Natural killer cell treated with Interleukin-12 subunit alpha and Interleukin-12 subunit beta and Interleukin-15 and Interleukin-18, amount 100 ng/mL, for 72 hours (primary cell): ENCODE measurements at regions not wholly inside any gene's neighbourhood (a gene's known extent, or its start where the extent isn't known, plus 50 kb on each side); places are given as distances from the start of the nearest gene placed in this dataset.
"Not testable (repeated sequence)": the region's sequence is repeated elsewhere in the genome, so short reads cannot be mapped to it uniquely, and the experiment has no call there.

Experiments used
- ATAC-seq, 2 donors: fragments of 150-1000 bp; cut with Tn5 transposase in 1 of 2; sonication (Bioruptor Pico), chemical (Tn5 transposase) in 1 of 2; 2 replicates each; pipeline ENCODE4 v1.10.0; 2021
- DNase-seq: peaks from one replicate; pipeline ENCODE4 v3.0.0; 2022; ENCODE audit warnings: low spot score
- H3K27ac Mint-ChIP-seq, 2 donors: 1 replicate in 1 of 2; 2 replicates in 1 of 2; pipeline ENCODE4 v1.8.0; 2022; ENCODE audit warnings: mixed read lengths in 2 of 2, mild to moderate bottlenecking in 1 of 2, moderate library complexity in 1 of 2
- H3K27me3 Mint-ChIP-seq, 2 donors: 1 replicate in 1 of 2; 2 replicates in 1 of 2; pipeline ENCODE4 v1.8.0; 2022; ENCODE audit warnings: mixed read lengths in 2 of 2
- H3K36me3 Mint-ChIP-seq: one replicate; pipeline ENCODE4 v1.8.0; 2022; ENCODE audit warnings: mixed read lengths
- H3K4me1 Mint-ChIP-seq, 2 donors: 1 replicate in 1 of 2; 2 replicates in 1 of 2; pipeline ENCODE4 v1.8.0; 2022; ENCODE audit warnings: low read depth in 2 of 2, mixed read lengths in 2 of 2, mild to moderate bottlenecking in 1 of 2
- H3K4me3 Mint-ChIP-seq: one replicate; pipeline ENCODE4 v1.8.0; 2022; ENCODE audit warnings: mixed read lengths
- H3K9me3 Mint-ChIP-seq: 2 replicates; pipeline ENCODE4 v1.8.0; 2022; ENCODE audit warnings: mixed read lengths

- no peak for DNase-seq
- H3K27me3 Mint-ChIP-seq, result peaks cover 0 to 5% of the 10 kb centered on the region in 2 donors
- H3K36me3 Mint-ChIP-seq, result peaks cover 18% of the 10 kb centered on the region
- H3K4me1 Mint-ChIP-seq, result peaks cover 3 to 10% of the 10 kb centered on the region in 2 donors
- H3K27ac Mint-ChIP-seq, result no peak overlapping the region
- no peak for ATAC-seq
- H3K9me3 Mint-ChIP-seq, result no peaks in the 10 kb centered on the region
- H3K4me3 Mint-ChIP-seq, result no peak overlapping the region
These were observed 85.1 kb upstream of the ZCCHC13 start for GRCh38 chrX:74218895-74219294.

- DNase-seq, result no peak
- peaks cover 19% of the 10 kb centered on the region for H3K36me3 Mint-ChIP-seq
- peaks cover 0 to 7% of the 10 kb centered on the region in 2 donors for H3K27me3 Mint-ChIP-seq
- no peak overlapping the region for H3K4me3 Mint-ChIP-seq
- no peaks in the 10 kb centered on the region for H3K9me3 Mint-ChIP-seq
- H3K27ac Mint-ChIP-seq, result no peak overlapping the region
- peaks cover 3 to 5% of the 10 kb centered on the region in 2 donors for H3K4me1 Mint-ChIP-seq
- no peak for ATAC-seq
These were observed 87.6 kb upstream of the ZCCHC13 start for GRCh38 chrX:74216421-74216820.

- peaks cover 12% of the 10 kb centered on the region for H3K36me3 Mint-ChIP-seq
- no peak overlapping the region for H3K4me3 Mint-ChIP-seq
- H3K27ac Mint-ChIP-seq, result no peak overlapping the region
- ATAC-seq, result no peak
- DNase-seq, result no peak
- H3K27me3 Mint-ChIP-seq, result peaks cover 0 to 2% of the 10 kb centered on the region in 2 donors
- no peaks in the 10 kb centered on the region for H3K9me3 Mint-ChIP-seq
- no peaks in the 10 kb centered on the region for H3K4me1 Mint-ChIP-seq
These were observed 92.1 kb upstream of the ZCCHC13 start for GRCh38 chrX:74211911-74212310.

DNA sequence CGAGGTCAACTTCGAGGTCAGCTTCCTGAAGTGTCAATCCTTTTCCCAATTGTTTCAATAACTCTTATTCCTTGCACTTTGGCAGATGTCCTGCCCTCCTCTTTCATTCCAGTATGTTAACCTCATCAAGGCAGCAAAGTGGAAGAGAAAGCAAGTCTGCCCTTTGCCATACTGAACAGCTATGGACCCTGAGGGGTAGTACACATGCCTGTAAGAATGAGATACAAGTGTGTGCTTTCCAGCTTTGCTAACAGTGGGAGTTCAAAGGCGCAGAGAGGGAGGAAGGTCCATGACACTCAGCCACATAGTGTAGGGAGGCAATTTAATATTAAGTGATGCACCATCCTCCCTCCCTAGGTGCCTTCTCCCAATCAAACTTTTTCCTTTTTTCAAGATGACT lies 96.4 kb upstream of the ZCCHC13 start:
- DNase-seq, result no peak
- Mint-ChIP-seq H3K27me3 (peaks cover 0 to 4% of the 10 kb centered on the region in 2 donors), H3K4me3 (no peak overlapping the region), H3K27ac (no peak overlapping the region), H3K4me1 (no peaks in the 10 kb centered on the region), H3K36me3 (no peaks in the 10 kb centered on the region), H3K9me3 (no peaks in the 10 kb centered on the region)
- no peak for ATAC-seq

- H3K27me3 Mint-ChIP-seq, result peaks cover 0 to 12% of the 10 kb centered on the region in 2 donors
- DNase-seq (no peak), ATAC-seq (no peak)
- no peak overlapping the region for H3K4me3 Mint-ChIP-seq
- H3K27ac Mint-ChIP-seq, result no peak overlapping the region
- no peaks in the 10 kb centered on the region for H3K4me1 Mint-ChIP-seq
- no peaks in the 10 kb centered on the region for H3K9me3 Mint-ChIP-seq
- no peaks in the 10 kb centered on the region for H3K36me3 Mint-ChIP-seq
These were observed 108.4 kb upstream of the ZCCHC13 start for GRCh38 chrX:74195605-74196004.

- Mint-ChIP-seq H3K4me3 (no peak overlapping the region), H3K9me3 (no peaks in the 10 kb centered on the region), H3K4me1 (no peaks in the 10 kb centered on the region), H3K27ac (no peak overlapping the region), H3K27me3 (peaks cover 0 to 12% of the 10 kb centered on the region in 2 donors), H3K36me3 (no peaks in the 10 kb centered on the region)
- DNase-seq (no peak), ATAC-seq (no peak)
These were observed 108.9 kb upstream of the ZCCHC13 start for GRCh38 chrX:74195120-74195519.

GRCh38 chrX:74187211-74187610 lies 116.8 kb upstream of the ZCCHC13 start:
- no peaks in the 10 kb centered on the region for H3K4me1 Mint-ChIP-seq
- DNase-seq (no peak), ATAC-seq (no peak)
- H3K9me3 Mint-ChIP-seq, result no peaks in the 10 kb centered on the region
- no peaks in the 10 kb centered on the region for H3K36me3 Mint-ChIP-seq
- peaks cover 0 to 5% of the 10 kb centered on the region in 2 donors for H3K27me3 Mint-ChIP-seq
- no peak overlapping the region for H3K27ac Mint-ChIP-seq
- H3K4me3 Mint-ChIP-seq, result no peak overlapping the region

- ATAC-seq, H3K9me3 Mint-ChIP-seq, H3K27ac Mint-ChIP-seq, H3K4me3 Mint-ChIP-seq, H3K27me3 Mint-ChIP-seq, H3K36me3 Mint-ChIP-seq, H3K4me1 Mint-ChIP-seq, DNase-seq: not testable (repeated sequence)
These were observed 120.9 kb upstream of the ZCCHC13 start for GRCh38 chrX:74183047-74183446.

DNA sequence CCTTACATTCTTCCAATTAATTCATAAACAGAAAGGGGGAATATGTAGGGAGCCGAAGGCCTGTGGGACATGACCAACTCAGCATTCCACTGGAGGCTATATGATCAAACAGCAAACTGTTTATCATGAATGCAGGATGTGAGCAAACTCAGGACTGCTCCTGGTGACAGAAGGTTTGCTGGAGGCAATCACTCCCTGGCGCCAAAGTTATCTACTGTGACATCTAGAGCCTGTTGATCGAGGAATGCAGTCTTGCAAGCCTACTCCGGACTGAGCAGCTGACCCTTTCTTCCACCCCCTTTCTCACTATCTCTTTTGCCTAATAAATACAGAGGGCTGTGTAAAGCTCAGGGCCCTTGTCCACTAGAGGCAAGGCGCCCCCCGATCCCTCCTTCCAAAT lies 122.0 kb upstream of the ZCCHC13 start:
- H3K9me3 Mint-ChIP-seq, H3K27ac Mint-ChIP-seq, H3K4me3 Mint-ChIP-seq, H3K36me3 Mint-ChIP-seq, H3K4me1 Mint-ChIP-seq, ATAC-seq, H3K27me3 Mint-ChIP-seq, DNase-seq: not testable (repeated sequence)

GRCh38 chrX:74180716-74181115 lies 123.3 kb upstream of the ZCCHC13 start:
- Mint-ChIP-seq H3K4me1 (no peaks in the 10 kb centered on the region), H3K27ac (no peak overlapping the region), H3K9me3 (no peaks in the 10 kb centered on the region), H3K4me3 (no peak overlapping the region), H3K36me3 (no peaks in the 10 kb centered on the region), H3K27me3 (peaks cover 0 to 5% of the 10 kb centered on the region in 2 donors)
- no peak for DNase-seq
- ATAC-seq, result no peak

DNA sequence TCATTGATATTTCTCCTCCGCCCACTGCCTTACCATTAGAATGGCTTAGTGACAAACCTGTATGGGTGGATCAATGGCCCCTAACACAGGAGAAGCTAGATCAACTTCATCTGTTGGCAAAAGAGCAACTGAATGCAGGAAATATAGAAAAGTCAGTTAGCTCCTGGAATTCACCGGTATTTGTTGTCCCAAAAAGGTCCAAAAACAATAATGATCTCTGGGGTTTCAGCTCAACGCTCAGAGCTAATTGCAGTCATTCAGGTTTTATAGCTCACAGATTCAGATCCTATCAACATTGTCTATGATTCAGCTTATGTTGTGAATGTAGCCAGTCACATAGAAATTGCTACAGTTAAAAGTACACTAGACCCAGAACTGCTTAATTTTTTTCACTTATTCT lies 124.0 kb upstream of the ZCCHC13 start:
- H3K4me1 Mint-ChIP-seq, result no peaks in the 10 kb centered on the region
- DNase-seq, result no peak
- H3K9me3 Mint-ChIP-seq, result no peaks in the 10 kb centered on the region
- ATAC-seq, result no peak
- no peaks in the 10 kb centered on the region for H3K36me3 Mint-ChIP-seq
- H3K27me3 Mint-ChIP-seq, result peaks cover 0 to 5% of the 10 kb centered on the region in 2 donors
- no peak overlapping the region for H3K27ac Mint-ChIP-seq
- no peak overlapping the region for H3K4me3 Mint-ChIP-seq

DNA sequence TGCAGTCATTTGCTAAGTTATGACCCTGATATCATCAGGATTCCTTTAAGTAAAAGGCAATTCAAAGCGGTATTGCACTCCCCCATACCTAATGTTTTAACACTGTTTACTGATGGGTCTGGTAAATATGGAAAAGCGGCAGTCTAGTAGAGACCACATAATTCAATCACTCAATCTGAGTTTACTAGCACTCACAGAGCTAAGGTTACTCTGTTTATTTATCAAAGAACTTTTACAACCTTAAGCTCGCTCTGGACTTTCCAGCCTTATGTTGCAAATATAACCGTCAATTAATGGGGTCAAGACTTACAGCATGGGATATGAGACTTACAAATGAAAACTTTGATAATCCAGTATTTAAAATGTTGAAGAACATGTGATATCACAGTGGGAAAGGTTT lies 124.5 kb upstream of the ZCCHC13 start:
- Mint-ChIP-seq H3K9me3 (no peaks in the 10 kb centered on the region), H3K4me1 (no peaks in the 10 kb centered on the region), H3K27ac (no peak overlapping the region), H3K4me3 (no peak overlapping the region), H3K27me3 (peaks cover 0 to 5% of the 10 kb centered on the region in 2 donors), H3K36me3 (no peaks in the 10 kb centered on the region)
- no peak for ATAC-seq
- DNase-seq, result no peak

GRCh38 chrX:74179071-74179470 lies 124.9 kb upstream of the ZCCHC13 start:
- Mint-ChIP-seq H3K27ac (no peak overlapping the region), H3K9me3 (no peaks in the 10 kb centered on the region), H3K36me3 (no peaks in the 10 kb centered on the region), H3K27me3 (peaks cover 0 to 5% of the 10 kb centered on the region in 2 donors), H3K4me3 (no peak overlapping the region), H3K4me1 (no peaks in the 10 kb centered on the region)
- no peak for ATAC-seq
- no peak for DNase-seq

DNA sequence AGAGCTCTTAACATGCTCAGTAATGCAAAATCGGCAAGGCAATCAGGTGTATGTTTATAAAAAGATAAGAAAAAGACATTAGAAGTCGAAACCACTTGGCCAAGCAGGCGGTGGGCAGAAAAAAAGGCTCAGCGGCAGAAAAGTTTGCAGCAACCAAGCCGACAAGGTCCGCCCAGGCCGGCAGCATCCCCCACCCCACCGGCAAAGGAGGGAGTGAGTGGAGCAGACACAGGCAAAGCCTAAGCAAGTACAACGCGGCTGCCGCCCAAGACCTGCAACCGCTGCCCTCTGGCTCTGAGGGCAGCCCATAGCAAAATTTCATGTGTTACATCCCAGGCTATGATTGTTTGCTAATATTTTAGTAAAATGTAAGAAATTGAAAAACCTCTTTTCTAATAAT lies 125.4 kb upstream of the ZCCHC13 start:
- peaks cover 0 to 5% of the 10 kb centered on the region in 2 donors for H3K27me3 Mint-ChIP-seq
- ATAC-seq (no peak), DNase-seq (no peak)
- no peaks in the 10 kb centered on the region for H3K9me3 Mint-ChIP-seq
- no peak overlapping the region for H3K27ac Mint-ChIP-seq
- H3K4me3 Mint-ChIP-seq, result no peak overlapping the region
- H3K4me1 Mint-ChIP-seq, result no peaks in the 10 kb centered on the region
- H3K36me3 Mint-ChIP-seq, result no peaks in the 10 kb centered on the region

- Mint-ChIP-seq H3K36me3 (peaks cover 10% of the 10 kb centered on the region), H3K4me3 (no peak overlapping the region), H3K27ac (no peak overlapping the region), H3K9me3 (peaks cover 8% of the 10 kb centered on the region), H3K4me1 (no peaks in the 10 kb centered on the region), H3K27me3 (peaks cover 0 to 10% of the 10 kb centered on the region in 2 donors)
- ATAC-seq (no peak), DNase-seq (no peak)
These were observed 132.5 kb upstream of the ZCCHC13 start for GRCh38 chrX:74171465-74171864.
